Right atrium auricular region (tissue), 2 donors: ENCODE measurements at regions not wholly inside any gene's neighbourhood (a gene's known extent, or its start where the extent isn't known, plus 50 kb on each side); places are given as distances from the start of the nearest gene placed in this dataset.

Source experiments
- DNase-seq: peaks from one replicate; pipeline ENCODE4 v3.0.0-alpha.2; 2019; ENCODE audit warnings: low spot score
- H3K27ac ChIP-seq, 2 donors: fragments of 200-600 bp; sonication (generic); 1 replicate in 1 of 2; 2 replicates in 1 of 2; pipeline ENCODE4 v1.5.1; 2016 to 2019
- H3K27me3 ChIP-seq, 2 donors: fragments of 200-600 bp; sonication (generic); one replicate each; pipeline versions ENCODE4 v1.5.1 to v1.6.0; 2017 to 2019
- H3K36me3 ChIP-seq: fragments of 200-600 bp; sonication (generic); one replicate; pipeline ENCODE4 v1.5.1; 2016
- H3K4me1 ChIP-seq, 2 donors: fragments of 200-600 bp; sonication (generic); one replicate each; pipeline versions ENCODE4 v1.5.1 to v1.6.0; 2017 to 2019
- H3K4me3 ChIP-seq, 2 donors: fragments of 200-600 bp; sonication (generic); 1 replicate in 1 of 2; 2 replicates in 1 of 2; pipeline ENCODE4 v1.5.1; 2017 to 2019; ENCODE audit warnings: mild to moderate bottlenecking in 1 of 2, moderate library complexity in 1 of 2
- H3K9me3 ChIP-seq, 2 donors: fragments of 200-600 bp; sonication (generic); one replicate each; pipeline ENCODE4 v1.5.1; 2019
- CTCF ChIP-seq, 2 donors: fragments of 200-600 bp; sonication (generic); IDR thresholded peaks; one replicate each; pipeline ENCODE4 v1.5.1; 2019; ENCODE audit warnings: antibody characterized with exemption in 2 of 2

- no peak overlapping the region for H3K27ac ChIP-seq
- H3K9me3 ChIP-seq: no peaks in the 10 kb centered on the region
- no peaks in the 10 kb centered on the region for H3K27me3 ChIP-seq
- H3K4me1 ChIP-seq: no peaks in the 10 kb centered on the region
- DNase-seq: no peak
- H3K4me3 ChIP-seq: no peak overlapping the region
- H3K36me3 ChIP-seq: no peaks in the 10 kb centered on the region
- no peak for TF ChIP-seq CTCF (IDR thresholded peaks at IDR 0.05)
Observed at GRCh38 chr3:95905182-95905581, 909.2 kb upstream of the EPHA6 start.

- Histone ChIP-seq H3K4me3 (no peak overlapping the region), H3K27me3 (no peaks in the 10 kb centered on the region), H3K9me3 (no peaks in the 10 kb centered on the region), H3K4me1 (no peaks in the 10 kb centered on the region), H3K27ac (no peak overlapping the region), H3K36me3 (no peaks in the 10 kb centered on the region)
- no peak for TF ChIP-seq CTCF (IDR thresholded peaks at IDR 0.05)
- no peak for DNase-seq
Observed at GRCh38 chr3:95911767-95912166, 902.6 kb upstream of the EPHA6 start.

- Histone ChIP-seq H3K9me3 (no peaks in the 10 kb centered on the region), H3K4me3 (no peak overlapping the region), H3K4me1 (peaks cover 0 to 3% of the 10 kb centered on the region in 2 donors), H3K27ac (peak overlapping the region in 1 of 2 donors; percentile 61), H3K27me3 (no peaks in the 10 kb centered on the region), H3K36me3 (no peaks in the 10 kb centered on the region)
- no peak for TF ChIP-seq CTCF (IDR thresholded peaks at IDR 0.05)
- DNase-seq: peak; percentile 72
Observed at GRCh38 chr3:95923496-95924210, 890.7 kb upstream of the EPHA6 start.

GRCh38 chr3:95926904-95927501 lies 887.4 kb upstream of the EPHA6 start:
- Histone ChIP-seq H3K4me1 (peaks cover 0 to 3% of the 10 kb centered on the region in 2 donors), H3K9me3 (no peaks in the 10 kb centered on the region), H3K4me3 (no peak overlapping the region), H3K27ac (no peak overlapping the region), H3K27me3 (no peaks in the 10 kb centered on the region), H3K36me3 (no peaks in the 10 kb centered on the region)
- no peak for DNase-seq
- no peak for TF ChIP-seq CTCF (IDR thresholded peaks at IDR 0.05)

GRCh38 chr3:95934181-95934580 lies 880.2 kb upstream of the EPHA6 start:
- no peak for DNase-seq
- H3K27me3 ChIP-seq: no peaks in the 10 kb centered on the region
- TF ChIP-seq CTCF (IDR thresholded peaks at IDR 0.05): no peak
- no peak overlapping the region for H3K27ac ChIP-seq
- H3K36me3 ChIP-seq: no peaks in the 10 kb centered on the region
- H3K4me3 ChIP-seq: no peak overlapping the region
- no peaks in the 10 kb centered on the region for H3K4me1 ChIP-seq
- H3K9me3 ChIP-seq: no peaks in the 10 kb centered on the region
